ENCODE measurements at regions not wholly inside any gene's neighbourhood (a gene's known extent, or its start where the extent isn't known, plus 50 kb on each side); places are given as distances from the start of the nearest gene placed in this dataset.

DNA sequence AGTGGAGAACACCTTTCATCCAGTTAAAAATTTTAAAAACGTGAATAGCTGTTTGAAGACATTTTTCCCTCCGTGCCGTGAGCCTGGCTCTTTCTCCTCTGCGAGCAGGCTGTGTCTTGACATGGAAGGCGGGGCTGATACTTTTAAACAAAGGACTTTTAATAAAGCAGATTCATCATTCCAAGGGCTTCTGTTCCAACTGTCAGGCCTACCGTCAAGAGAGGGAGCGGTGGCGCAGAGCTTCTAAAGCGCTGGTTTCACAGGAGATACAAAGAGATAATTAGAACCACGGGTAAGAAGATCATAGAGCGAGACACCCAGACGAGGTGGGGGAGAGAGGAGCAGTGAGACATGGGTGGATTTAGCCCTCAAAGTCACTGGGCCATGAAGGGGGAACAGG lies 247.4 kb upstream of the C1orf174 start:
- Histone ChIP-seq H3K27ac (ENCODE audit: low read depth) (no peak overlapping the region), H3K4me3 (ENCODE audit: low read depth, low read length) (no peak overlapping the region), H3K4me1 (ENCODE audit: insufficient read depth) (no peaks in the 10 kb centered on the region), H3K36me3 (ENCODE audit: insufficient read depth) (no peaks in the 10 kb centered on the region)
- 63% methylated on average over 12 of the region's 12 CpGs for WGBS
- no peak for DNase-seq (ENCODE audit: extremely low spot score)

DNA sequence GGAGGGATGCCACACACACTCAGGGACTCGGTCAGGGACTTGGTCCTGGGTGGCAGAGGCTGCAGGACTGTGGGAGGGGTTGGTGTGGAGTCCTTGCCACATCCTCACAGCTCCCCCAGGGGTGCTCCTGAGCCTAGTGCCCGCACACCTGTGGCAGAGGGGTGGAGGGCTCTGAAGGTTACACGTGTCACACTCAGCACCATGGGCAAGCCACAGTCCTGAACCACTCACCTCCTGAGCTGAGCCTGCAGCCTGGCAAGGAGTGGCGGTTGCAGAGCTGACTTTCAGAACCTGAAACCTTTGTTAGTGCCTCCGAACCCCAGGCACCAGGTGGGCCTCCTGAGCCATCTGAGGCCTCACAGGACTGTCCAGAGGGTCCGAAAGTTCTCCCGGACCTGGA lies 249.2 kb upstream of the C1orf174 start:
- no peak for DNase-seq (ENCODE audit: extremely low spot score)
- Histone ChIP-seq H3K27ac (ENCODE audit: low read depth) (no peak overlapping the region), H3K36me3 (ENCODE audit: insufficient read depth) (no peaks in the 10 kb centered on the region), H3K4me3 (ENCODE audit: low read depth, low read length) (no peak overlapping the region), H3K4me1 (ENCODE audit: insufficient read depth) (no peaks in the 10 kb centered on the region)
- 87% methylated on average over 7 of the region's 7 CpGs for WGBS

DNA sequence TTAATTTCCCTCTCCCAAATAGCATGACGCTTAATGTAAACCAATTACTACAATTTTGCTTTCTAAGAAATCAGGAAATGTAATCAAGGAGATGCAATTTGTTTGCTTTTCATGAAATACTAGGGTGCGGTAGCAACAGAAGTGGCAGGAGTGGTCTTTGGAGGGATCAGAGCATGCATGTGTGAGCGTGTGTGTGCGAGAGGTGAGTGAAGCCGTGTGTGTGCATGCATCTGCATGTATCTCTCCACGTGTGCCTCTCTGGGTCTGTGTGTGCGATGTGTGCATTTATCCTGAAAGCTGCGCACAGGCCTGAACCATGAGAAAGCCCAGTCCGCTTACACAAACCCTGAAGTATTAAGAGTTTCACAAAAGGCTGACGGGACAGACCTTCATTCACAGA lies 249.8 kb upstream of the C1orf174 start:
- H3K27ac ChIP-seq (ENCODE audit: low read depth): no peak overlapping the region
- no peaks in the 10 kb centered on the region for H3K4me1 ChIP-seq (ENCODE audit: insufficient read depth)
- WGBS: 66% methylated on average over 10 of the region's 10 CpGs
- H3K4me3 ChIP-seq (ENCODE audit: low read depth, low read length): no peak overlapping the region
- H3K36me3 ChIP-seq (ENCODE audit: insufficient read depth): no peaks in the 10 kb centered on the region
- DNase-seq (ENCODE audit: extremely low spot score): no peak

DNA sequence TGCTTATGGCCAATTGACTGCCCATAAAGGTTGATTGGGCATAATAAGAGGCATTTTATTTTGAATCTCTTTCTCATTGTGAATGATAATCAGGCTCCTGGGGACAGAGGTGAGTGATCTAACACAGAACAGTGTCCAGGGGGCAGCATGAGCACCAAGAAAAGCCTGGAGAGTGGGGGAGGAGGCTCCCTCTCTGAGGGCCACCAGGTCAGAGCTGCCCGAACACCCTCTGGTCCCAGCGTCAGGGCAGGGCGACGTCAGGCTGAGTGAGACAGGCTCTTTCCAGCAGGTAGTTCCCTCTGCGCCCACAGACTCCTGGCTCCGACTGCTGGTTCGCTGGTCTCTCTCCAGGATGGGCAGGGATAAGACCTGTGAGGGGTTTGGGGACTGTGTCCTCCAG lies 250.2 kb upstream of the C1orf174 start:
- no peak overlapping the region for H3K4me3 ChIP-seq (ENCODE audit: low read depth, low read length)
- H3K27ac ChIP-seq (ENCODE audit: low read depth): no peak overlapping the region
- no peaks in the 10 kb centered on the region for H3K4me1 ChIP-seq (ENCODE audit: insufficient read depth)
- no peak for DNase-seq (ENCODE audit: extremely low spot score)
- WGBS: 48% methylated on average over 7 of the region's 7 CpGs
- no peaks in the 10 kb centered on the region for H3K36me3 ChIP-seq (ENCODE audit: insufficient read depth)

DNA sequence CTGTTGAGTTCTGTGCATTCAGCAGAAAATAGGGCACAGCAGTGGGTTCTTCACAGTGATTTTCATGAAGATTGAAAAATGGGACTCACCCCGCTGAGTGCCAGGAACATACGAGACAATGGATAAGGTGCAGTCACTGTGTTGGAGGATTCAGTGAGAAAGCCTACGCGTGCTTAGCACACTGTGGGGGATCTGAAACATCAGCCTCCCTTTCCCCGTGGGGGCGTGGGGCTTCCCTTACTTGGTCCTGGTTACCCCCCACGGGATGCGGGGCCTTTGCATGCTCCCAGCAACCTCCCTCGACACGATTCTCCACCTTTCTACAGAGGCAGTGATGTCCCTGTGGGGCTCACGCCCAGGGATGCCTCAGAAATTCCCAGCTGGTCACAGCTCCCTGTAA lies 252.2 kb upstream of the C1orf174 start:
- H3K36me3 ChIP-seq (ENCODE audit: insufficient read depth): no peaks in the 10 kb centered on the region
- 85% methylated on average over 11 of the region's 11 CpGs for WGBS
- H3K4me1 ChIP-seq (ENCODE audit: insufficient read depth): no peaks in the 10 kb centered on the region
- no peak for DNase-seq (ENCODE audit: extremely low spot score)
- no peak overlapping the region for H3K27ac ChIP-seq (ENCODE audit: low read depth)
- H3K4me3 ChIP-seq (ENCODE audit: low read depth, low read length): no peak overlapping the region

DNA sequence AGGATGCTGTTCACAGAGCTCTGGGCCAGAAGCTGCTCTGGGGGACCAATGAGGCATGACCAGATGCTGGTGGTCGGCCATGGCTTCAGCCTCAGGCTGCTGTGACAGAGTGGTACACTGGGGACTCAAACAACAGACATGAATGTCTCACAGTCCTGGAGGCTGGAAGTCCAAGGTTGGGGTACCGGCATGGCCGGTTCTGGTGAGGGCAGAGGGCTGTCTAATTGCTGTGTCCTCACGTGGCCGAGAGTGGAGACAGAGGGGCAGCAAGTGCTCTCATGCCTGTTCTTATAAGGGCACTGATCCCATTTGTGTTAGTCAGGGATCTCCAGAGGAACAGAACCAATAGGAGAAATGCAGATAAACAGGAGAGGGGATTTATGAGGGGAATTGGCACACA lies 253.5 kb upstream of the C1orf174 start:
- 83% methylated on average over 5 of the region's 5 CpGs for WGBS
- Histone ChIP-seq H3K4me1 (ENCODE audit: insufficient read depth) (no peaks in the 10 kb centered on the region), H3K36me3 (ENCODE audit: insufficient read depth) (no peaks in the 10 kb centered on the region), H3K27ac (ENCODE audit: low read depth) (no peak overlapping the region), H3K4me3 (ENCODE audit: low read depth, low read length) (no peak overlapping the region)
- no peak for DNase-seq (ENCODE audit: extremely low spot score)

DNA sequence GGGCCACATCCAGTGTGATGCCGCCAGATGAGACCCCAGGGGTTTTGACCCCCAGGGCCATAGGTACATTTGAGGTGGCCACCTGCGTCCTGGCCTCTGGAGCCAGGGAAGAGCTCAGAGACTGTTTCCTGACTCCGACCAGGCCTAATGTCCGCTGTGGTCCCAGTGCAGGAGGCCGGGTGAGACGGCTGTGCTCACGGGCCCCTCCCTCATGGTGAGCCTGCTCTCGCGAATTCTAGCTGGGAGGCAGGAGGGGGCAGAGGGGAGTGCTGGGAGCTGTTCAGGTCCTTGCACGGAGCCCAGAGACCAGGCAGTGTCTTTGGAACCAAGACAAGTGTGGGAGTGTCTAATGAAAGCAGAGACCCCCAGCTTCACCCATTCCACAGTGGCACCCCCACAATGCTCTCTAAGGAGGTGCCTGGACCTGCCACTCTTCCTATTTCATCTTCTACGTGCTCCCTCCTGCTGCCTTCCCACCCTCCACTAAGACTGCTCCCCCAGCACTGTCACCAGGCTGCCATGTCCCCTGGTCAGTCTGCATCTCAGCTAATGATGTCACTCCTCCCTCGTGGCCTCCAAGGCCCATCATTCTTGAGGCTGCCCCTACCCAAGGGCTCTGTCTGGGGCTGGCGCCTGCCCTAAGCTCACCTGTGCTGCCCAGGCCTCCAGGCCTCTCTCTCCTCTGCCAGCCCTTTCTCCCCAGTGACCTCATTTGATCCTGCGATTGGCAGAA lies 256.3 kb upstream of the C1orf174 start:
- 61% methylated on average over 14 of the region's 14 CpGs for WGBS
- no peaks in the 10 kb centered on the region for H3K36me3 ChIP-seq (ENCODE audit: insufficient read depth)
- no peaks in the 10 kb centered on the region for H3K4me1 ChIP-seq (ENCODE audit: insufficient read depth)
- H3K4me3 ChIP-seq (ENCODE audit: low read depth, low read length): no peak overlapping the region
- DNase-seq (ENCODE audit: extremely low spot score): no peak
- no peak overlapping the region for H3K27ac ChIP-seq (ENCODE audit: low read depth)

DNA sequence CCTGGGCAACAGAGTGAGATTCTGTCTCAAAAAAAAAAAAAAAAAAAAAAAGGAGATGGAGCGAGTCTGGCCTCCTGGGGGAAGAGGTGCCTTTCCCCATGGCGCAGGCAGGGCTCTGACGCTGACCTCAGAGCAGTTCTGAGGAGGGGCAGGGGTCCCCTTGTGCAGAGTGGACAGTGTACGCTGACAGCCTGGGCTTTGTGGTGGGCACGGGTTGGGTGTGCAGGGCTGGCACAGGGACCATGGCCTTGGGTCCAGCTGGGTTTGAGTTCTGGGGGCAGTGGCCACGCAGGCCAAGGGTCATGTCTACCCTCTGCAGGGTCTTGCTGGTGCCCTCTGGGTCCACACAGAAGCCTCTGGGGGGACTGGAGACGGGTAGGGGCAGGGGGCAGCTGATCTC lies 260.1 kb upstream of the C1orf174 start:
- no peaks in the 10 kb centered on the region for H3K36me3 ChIP-seq (ENCODE audit: insufficient read depth)
- WGBS: 88% methylated on average over 7 of the region's 7 CpGs
- no peak overlapping the region for H3K27ac ChIP-seq (ENCODE audit: low read depth)
- no peaks in the 10 kb centered on the region for H3K4me1 ChIP-seq (ENCODE audit: insufficient read depth)
- no peak overlapping the region for H3K4me3 ChIP-seq (ENCODE audit: low read depth, low read length)
- DNase-seq (ENCODE audit: extremely low spot score): no peak

DNA sequence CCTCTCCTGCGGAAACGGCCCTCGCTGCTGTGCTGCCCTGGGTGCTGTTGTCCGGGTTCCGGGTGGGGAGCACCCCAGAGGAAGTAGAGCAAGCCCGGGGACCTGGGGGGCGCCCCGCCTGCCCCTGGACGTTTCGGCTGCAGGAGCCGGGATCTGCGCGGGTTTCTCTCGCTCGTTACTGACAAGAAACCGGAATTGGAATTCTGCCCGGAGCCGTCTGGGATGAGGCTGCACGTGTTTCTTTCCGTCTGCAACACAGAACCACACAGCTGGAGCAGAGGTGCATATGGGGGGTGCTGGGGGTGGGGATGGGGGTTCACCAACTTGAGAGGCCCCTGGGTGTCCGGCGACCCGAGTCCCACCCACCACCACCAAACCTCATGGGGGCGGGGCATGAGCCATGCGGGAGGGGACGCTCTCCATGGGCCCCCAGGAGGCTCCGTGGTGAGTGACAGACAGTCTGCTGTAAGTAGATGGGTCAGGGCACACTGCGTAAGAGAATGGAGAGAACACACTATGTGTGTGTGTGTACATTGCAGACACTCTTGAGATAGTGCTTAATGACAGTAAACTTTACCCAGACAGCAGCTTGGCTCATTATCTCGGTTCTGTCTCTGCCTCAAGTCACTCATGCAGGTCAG lies 261.4 kb upstream of the C1orf174 start:
- Histone ChIP-seq H3K4me3 (ENCODE audit: low read depth, low read length) (no peak overlapping the region), H3K27ac (ENCODE audit: low read depth) (no peak overlapping the region), H3K36me3 (ENCODE audit: insufficient read depth) (no peaks in the 10 kb centered on the region), H3K4me1 (ENCODE audit: insufficient read depth) (no peaks in the 10 kb centered on the region)
- no peak for DNase-seq (ENCODE audit: extremely low spot score)
- 35% methylated on average over 29 of the region's 29 CpGs for WGBS

DNA sequence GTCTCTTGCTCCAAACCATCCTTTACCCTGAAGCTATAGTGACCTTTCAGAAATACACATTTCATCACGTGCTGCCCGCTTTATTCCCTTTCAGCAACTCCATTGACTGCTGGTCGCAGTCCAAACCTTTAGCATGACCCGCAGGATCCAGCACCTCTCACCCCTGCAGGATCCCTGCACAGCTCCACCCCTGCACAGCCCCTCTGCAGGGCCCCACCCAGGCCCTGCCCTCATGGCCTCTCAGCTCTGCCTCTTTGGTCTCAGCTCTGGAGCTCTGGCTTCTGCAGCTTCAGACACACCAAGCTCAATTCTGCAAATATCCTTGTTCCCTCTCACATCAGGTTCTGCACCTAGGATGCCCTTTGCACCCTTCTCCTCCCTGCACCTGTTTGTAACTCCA lies 264.9 kb upstream of the C1orf174 start:
- WGBS: 78% methylated on average over 4 of the region's 4 CpGs
- no peak overlapping the region for H3K4me3 ChIP-seq (ENCODE audit: low read depth, low read length)
- H3K4me1 ChIP-seq (ENCODE audit: insufficient read depth): no peaks in the 10 kb centered on the region
- no peak overlapping the region for H3K27ac ChIP-seq (ENCODE audit: low read depth)
- no peaks in the 10 kb centered on the region for H3K36me3 ChIP-seq (ENCODE audit: insufficient read depth)
- no peak for DNase-seq (ENCODE audit: extremely low spot score)

DNA sequence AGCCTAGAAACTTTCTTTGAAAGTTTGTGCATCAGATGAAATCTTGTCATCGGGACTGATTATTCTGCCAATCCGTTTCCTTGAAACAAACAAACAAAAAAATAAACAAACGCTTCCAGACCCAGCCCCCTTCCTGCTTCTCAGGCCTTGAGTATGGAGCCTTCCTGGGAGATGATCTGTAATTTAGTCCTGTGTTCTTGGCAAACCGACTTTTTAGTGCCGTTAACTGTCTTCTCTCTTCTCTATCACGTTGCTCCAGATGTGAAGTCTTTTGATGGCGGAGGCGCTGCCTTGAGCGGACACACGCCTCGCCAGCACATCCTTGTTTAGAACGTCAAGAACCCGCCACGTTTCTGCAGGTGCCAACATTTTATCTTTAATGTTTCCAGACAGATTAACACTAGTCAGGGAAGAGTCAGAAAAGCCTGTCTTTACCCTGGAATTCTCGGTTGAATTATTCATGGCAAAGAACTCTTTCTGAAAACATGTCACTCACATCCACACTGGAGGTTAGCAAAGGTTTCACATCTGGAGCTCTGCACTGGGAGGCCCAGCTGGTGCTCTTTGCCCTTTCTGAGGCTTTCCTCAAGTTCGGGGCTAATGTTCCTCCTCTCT lies 265.7 kb upstream of the C1orf174 start:
- no peaks in the 10 kb centered on the region for H3K36me3 ChIP-seq (ENCODE audit: insufficient read depth)
- H3K4me3 ChIP-seq (ENCODE audit: low read depth, low read length): no peak overlapping the region
- no peak overlapping the region for H3K27ac ChIP-seq (ENCODE audit: low read depth)
- DNase-seq (ENCODE audit: extremely low spot score): no peak
- 38% methylated on average over 16 of the region's 16 CpGs for WGBS
- H3K4me1 ChIP-seq (ENCODE audit: insufficient read depth): no peaks in the 10 kb centered on the region

DNA sequence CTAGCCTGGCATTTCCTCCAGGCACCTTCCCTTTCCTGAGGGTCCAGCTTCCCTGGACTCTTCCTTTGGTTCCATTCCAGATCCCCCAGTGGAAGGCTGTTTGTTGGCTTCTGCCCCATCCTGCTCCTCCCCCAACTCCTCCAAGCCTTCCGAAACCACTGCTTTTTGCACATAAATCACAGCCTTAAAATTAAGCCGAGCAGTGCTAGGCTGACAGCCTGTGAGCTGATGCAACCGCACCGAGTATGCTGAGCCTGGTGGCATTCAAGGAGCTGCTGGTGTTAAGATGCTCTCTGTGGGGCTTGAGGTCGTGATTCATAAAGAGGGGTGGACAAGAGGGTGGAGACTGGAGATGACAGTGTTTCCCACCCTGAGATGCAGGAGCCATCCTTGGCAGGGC lies 266.6 kb upstream of the C1orf174 start:
- 19% methylated on average over 5 of the region's 5 CpGs for WGBS
- no peak overlapping the region for H3K27ac ChIP-seq (ENCODE audit: low read depth)
- H3K4me3 ChIP-seq (ENCODE audit: low read depth, low read length): no peak overlapping the region
- no peaks in the 10 kb centered on the region for H3K36me3 ChIP-seq (ENCODE audit: insufficient read depth)
- H3K4me1 ChIP-seq (ENCODE audit: insufficient read depth): no peaks in the 10 kb centered on the region
- DNase-seq (ENCODE audit: extremely low spot score): no peak

DNA sequence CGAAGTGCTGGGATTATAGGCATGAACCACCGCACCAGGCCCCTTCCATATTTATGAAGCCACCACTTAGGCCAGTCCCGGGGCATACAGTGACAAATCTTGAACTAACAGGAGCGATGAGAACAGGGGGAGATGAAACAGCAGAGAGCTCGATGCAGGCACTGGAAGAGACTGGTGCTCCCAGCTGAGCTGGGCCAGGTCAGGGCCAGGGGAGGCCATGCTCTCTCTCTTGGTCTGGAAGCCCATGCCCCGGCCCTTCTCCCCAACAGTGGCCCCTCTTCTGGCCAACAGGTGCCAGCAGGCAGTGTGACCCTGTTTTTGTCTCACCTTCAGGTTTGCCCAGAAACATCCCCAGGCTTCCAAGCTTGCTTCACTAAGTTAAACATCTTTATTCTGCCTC lies 269.9 kb upstream of the C1orf174 start:
- Histone ChIP-seq H3K36me3 (ENCODE audit: insufficient read depth) (no peaks in the 10 kb centered on the region), H3K4me3 (ENCODE audit: low read depth, low read length) (no peak overlapping the region), H3K27ac (ENCODE audit: low read depth) (no peak overlapping the region), H3K4me1 (ENCODE audit: insufficient read depth) (no peaks in the 10 kb centered on the region)
- DNase-seq (ENCODE audit: extremely low spot score): no peak
- WGBS: 88% methylated on average over 6 of the region's 6 CpGs

DNA sequence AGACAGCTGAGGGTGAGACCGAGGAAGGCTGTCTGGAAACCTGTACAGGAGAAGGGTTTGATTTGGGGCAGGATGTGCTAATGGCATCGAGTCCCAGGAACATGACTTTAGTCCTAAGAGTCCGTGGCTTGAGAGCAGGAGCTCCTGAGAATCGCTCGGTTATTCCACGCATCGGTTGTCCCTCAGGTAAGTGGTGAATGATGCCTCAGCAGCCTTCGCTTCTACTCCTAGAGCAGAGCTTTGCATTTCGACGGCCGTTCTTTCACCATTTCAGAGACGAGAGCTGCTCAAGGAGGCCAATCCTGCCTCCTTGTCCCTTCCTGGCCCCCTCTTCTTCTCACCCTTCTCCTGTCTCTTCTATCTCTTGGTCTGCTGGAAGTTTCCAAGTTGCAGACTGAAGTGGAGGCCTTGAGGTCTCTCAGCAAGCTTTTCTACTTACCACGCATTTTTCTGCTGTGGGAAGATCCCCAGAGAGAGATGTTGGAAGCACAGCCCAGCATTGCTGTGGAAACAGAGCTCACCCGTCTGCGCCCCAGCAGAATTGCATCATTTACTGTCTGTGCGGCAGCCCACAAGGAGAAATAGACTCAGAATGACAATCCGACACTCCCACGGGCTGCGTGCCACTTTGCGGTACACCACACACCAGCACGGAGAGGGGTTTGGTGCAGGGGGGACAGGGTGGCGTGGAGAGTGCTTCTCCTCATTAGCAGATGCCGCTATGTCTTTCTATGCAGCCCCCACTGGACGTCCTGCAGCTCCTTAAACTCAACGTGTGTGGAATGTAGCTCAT lies 270.7 kb upstream of the C1orf174 start:
- Histone ChIP-seq H3K27ac (ENCODE audit: low read depth) (no peak overlapping the region), H3K4me3 (ENCODE audit: low read depth, low read length) (no peak overlapping the region), H3K4me1 (ENCODE audit: insufficient read depth) (no peaks in the 10 kb centered on the region), H3K36me3 (ENCODE audit: insufficient read depth) (no peaks in the 10 kb centered on the region)
- WGBS: 77% methylated on average over 25 of the region's 25 CpGs
- DNase-seq (ENCODE audit: extremely low spot score): no peak

Data from urinary bladder (tissue), 3 donors.